22Rv1 (cell line): ENCODE measurements at regions not wholly inside any gene's neighbourhood (a gene's known extent, or its start where the extent isn't known, plus 50 kb on each side); places are given as distances from the start of the nearest gene placed in this dataset.

Source experiments
- CTCF ChIP-seq: fragments of 450-650 bp; IDR thresholded peaks from 2 replicates; pipeline ENCODE4 v1.5.1; 2017; ENCODE audit warnings: mild to moderate bottlenecking
- ZFX ChIP-seq: fragments of 450-650 bp; IDR thresholded peaks from 2 replicates; pipeline ENCODE4 v1.6.1; 2017; ENCODE audit warnings: antibody characterized with exemption, borderline replicate concordance

- TF ChIP-seq CTCF (no peak), ZFX (no peak)
Observed at GRCh38 chr19:23596872-23597271, 90.1 kb downstream of the ZNF675 start.
